ENCODE measurements at regions not wholly inside any gene's neighbourhood (a gene's known extent, or its start where the extent isn't known, plus 50 kb on each side); places are given as distances from the start of the nearest gene placed in this dataset.

- H3K9me3 Mint-ChIP-seq, result no peaks in the 10 kb centered on the region
- H3K4me3 Mint-ChIP-seq, result no peak overlapping the region
- no peaks in the 10 kb centered on the region for H3K27me3 Mint-ChIP-seq (ENCODE audit: low read depth)
- H3K27ac Mint-ChIP-seq (ENCODE audit: unreplicated experiment), result no peak overlapping the region
- TF ChIP-seq, protein P1, sequence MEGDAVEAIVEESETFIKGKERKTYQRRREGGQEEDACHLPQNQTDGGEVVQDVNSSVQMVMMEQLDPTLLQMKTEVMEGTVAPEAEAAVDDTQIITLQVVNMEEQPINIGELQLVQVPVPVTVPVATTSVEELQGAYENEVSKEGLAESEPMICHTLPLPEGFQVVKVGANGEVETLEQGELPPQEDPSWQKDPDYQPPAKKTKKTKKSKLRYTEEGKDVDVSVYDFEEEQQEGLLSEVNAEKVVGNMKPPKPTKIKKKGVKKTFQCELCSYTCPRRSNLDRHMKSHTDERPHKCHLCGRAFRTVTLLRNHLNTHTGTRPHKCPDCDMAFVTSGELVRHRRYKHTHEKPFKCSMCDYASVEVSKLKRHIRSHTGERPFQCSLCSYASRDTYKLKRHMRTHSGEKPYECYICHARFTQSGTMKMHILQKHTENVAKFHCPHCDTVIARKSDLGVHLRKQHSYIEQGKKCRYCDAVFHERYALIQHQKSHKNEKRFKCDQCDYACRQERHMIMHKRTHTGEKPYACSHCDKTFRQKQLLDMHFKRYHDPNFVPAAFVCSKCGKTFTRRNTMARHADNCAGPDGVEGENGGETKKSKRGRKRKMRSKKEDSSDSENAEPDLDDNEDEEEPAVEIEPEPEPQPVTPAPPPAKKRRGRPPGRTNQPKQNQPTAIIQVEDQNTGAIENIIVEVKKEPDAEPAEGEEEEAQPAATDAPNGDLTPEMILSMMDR (conservative IDR thresholded peaks at IDR 0.05), result no peak
- DNase-seq (ENCODE audit: low read depth, low spot score), result no peak
- H3K4me1 Mint-ChIP-seq, result peaks cover 24% of the 10 kb centered on the region
- H3K36me3 Mint-ChIP-seq (ENCODE audit: low read depth), result no peaks in the 10 kb centered on the region
Measured at GRCh38 chr5:34606101-34606500, 50.0 kb upstream of the RAI14 start.

Data from neural crest cell (in vitro differentiated cells).